Activated naive CD8-positive, alpha-beta T cell treated with anti-CD3 and anti-CD28 coated beads, Interleukin-2, amount 50 U/mL, for 24 hours (primary cell): ENCODE measurements at regions not wholly inside any gene's neighbourhood (a gene's known extent, or its start where the extent isn't known, plus 50 kb on each side); places are given as distances from the start of the nearest gene placed in this dataset.

ENCODE experiments used
- ATAC-seq: fragments of 150-1000 bp; cut with Tn5 transposase; one replicate; pipeline ENCODE4 v1.10.0; 2021
- DNase-seq: peaks from one replicate; pipeline ENCODE4 v3.0.0; 2021
- H3K27ac Mint-ChIP-seq: one replicate; pipeline ENCODE4 v1.8.0; 2021; ENCODE audit warnings: mild to moderate bottlenecking, mixed read lengths
- H3K27me3 Mint-ChIP-seq: one replicate; pipeline ENCODE4 v1.8.0; 2021; ENCODE audit warnings: mixed read lengths
- H3K36me3 Mint-ChIP-seq: one replicate; pipeline ENCODE4 v1.8.0; 2021; ENCODE audit warnings: low read depth, mixed read lengths
- H3K4me1 Mint-ChIP-seq: one replicate; pipeline ENCODE4 v1.8.0; 2021; ENCODE audit warnings: mixed read lengths
- H3K4me3 Mint-ChIP-seq: one replicate; pipeline ENCODE4 v1.8.0; 2021; ENCODE audit warnings: mild to moderate bottlenecking, moderate library complexity, mixed read lengths
- H3K9me3 Mint-ChIP-seq: one replicate; pipeline ENCODE4 v1.8.0; 2021; ENCODE audit warnings: mixed read lengths

DNA sequence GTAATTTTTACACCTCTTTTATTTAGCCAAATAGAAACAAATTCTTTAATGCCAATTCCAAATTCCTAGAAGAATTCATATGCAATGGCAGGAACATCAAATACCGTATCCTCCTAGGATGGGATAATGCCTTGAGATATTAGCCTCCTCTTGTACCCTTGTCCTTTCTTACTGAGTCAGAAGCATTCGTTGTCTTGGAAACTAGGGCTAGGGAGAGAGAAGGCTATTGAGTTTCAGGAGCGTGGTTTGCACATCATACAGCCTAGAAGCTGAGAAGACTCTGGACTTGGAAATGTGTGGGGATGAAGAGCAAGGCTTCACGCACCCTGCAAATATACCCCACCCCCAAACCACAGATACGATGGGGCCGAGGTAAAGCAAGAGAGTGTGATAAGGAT lies 300.7 kb downstream of the SP3 start:
- peaks cover 17% of the 10 kb centered on the region for H3K27me3 Mint-ChIP-seq
- no peaks in the 10 kb centered on the region for H3K4me1 Mint-ChIP-seq
- no peak overlapping the region for H3K27ac Mint-ChIP-seq
- H3K4me3 Mint-ChIP-seq: no peak overlapping the region
- DNase-seq (no peak), ATAC-seq (no peak)
- no peaks in the 10 kb centered on the region for H3K36me3 Mint-ChIP-seq
- no peaks in the 10 kb centered on the region for H3K9me3 Mint-ChIP-seq

DNA sequence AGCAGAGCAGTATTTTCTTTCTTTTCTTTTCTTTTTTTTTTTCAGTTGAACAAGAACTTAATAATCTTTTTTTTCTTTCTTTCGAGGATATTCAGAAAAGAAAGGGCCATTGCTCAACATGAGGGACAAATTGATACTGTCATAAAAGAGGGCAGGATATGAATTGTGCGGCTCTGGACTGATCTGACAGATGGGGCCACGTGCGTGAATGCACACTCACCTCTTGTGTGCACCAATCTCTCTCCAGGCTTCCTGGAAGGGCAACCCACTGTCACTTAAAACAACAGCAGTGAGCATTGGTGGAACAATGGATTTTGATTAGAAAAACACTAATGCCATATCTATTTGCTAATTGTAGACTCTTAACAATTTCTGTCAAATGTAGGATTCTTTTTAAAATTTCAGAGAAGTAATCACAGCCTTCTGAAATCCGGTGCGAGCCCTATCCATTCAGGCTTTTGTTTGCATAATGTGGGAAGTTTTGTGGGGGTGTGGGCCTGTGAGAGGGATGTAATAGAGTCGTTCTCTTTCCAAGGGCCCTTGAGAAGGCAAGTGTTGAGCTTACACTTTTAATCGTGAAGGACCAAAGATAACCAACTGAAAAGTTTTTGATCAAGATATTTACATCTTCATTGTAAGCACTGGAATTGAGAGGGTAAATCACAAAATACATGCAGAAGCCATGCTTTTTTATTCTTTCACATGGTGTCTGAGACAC lies 298.8 kb downstream of the SP3 start:
- no peaks in the 10 kb centered on the region for H3K4me1 Mint-ChIP-seq
- H3K27me3 Mint-ChIP-seq: peaks cover 12% of the 10 kb centered on the region
- ATAC-seq (no peak), DNase-seq (no peak)
- H3K9me3 Mint-ChIP-seq: no peaks in the 10 kb centered on the region
- no peaks in the 10 kb centered on the region for H3K36me3 Mint-ChIP-seq
- no peak overlapping the region for H3K27ac Mint-ChIP-seq
- no peak overlapping the region for H3K4me3 Mint-ChIP-seq

DNA sequence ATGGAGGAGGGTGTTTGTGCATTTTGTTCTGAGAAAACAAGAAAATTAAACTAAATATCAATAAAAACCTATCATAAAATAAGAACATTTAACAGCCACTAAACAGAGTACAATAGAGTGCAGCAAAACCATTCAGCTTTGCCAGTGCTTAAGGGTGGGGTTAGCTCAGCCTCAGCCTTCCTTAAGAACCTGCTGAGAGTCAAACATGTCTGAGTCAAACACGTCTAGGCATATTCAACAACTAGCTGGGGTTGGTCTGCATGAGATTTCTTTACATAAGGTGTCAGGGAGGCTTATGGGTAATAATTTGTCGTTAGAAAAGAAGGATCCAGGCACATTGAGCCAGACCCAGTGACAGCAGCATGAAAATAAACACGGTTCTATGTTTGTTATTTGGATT lies 298.2 kb downstream of the SP3 start:
- Mint-ChIP-seq H3K27ac (no peak overlapping the region), H3K4me3 (no peak overlapping the region), H3K27me3 (peaks cover 15% of the 10 kb centered on the region)

DNA sequence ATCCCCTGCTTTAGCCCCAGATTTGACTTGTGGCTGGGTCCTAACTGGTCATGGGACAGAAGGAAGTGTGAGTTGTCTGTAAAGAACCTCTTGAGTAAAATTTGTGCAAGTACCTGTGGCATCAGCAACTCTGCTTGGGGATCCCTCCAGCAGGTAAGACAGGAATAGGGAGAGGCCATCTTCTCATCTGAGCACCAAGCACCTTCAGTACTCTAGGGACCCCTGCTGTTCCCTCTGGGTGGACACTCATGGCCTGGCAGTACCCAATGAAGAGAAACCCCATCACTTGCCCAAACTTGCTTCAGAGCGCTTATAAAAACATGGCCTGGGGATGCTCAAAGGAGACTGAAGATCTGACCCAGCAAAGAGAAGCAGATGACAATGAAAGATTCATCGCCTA lies 297.8 kb downstream of the SP3 start:
- DNase-seq (no peak), ATAC-seq (no peak)
- peaks cover 15% of the 10 kb centered on the region for H3K27me3 Mint-ChIP-seq
- no peaks in the 10 kb centered on the region for H3K9me3 Mint-ChIP-seq
- H3K4me3 Mint-ChIP-seq: no peak overlapping the region
- H3K36me3 Mint-ChIP-seq: no peaks in the 10 kb centered on the region
- no peaks in the 10 kb centered on the region for H3K4me1 Mint-ChIP-seq
- H3K27ac Mint-ChIP-seq: no peak overlapping the region

More for the DNA sequence above, 298.2 kb downstream of the SP3 start:
- ATAC-seq (no peak), DNase-seq (no peak)
- no peaks in the 10 kb centered on the region for H3K4me1 Mint-ChIP-seq
- H3K9me3 Mint-ChIP-seq: no peaks in the 10 kb centered on the region
- no peaks in the 10 kb centered on the region for H3K36me3 Mint-ChIP-seq

DNA sequence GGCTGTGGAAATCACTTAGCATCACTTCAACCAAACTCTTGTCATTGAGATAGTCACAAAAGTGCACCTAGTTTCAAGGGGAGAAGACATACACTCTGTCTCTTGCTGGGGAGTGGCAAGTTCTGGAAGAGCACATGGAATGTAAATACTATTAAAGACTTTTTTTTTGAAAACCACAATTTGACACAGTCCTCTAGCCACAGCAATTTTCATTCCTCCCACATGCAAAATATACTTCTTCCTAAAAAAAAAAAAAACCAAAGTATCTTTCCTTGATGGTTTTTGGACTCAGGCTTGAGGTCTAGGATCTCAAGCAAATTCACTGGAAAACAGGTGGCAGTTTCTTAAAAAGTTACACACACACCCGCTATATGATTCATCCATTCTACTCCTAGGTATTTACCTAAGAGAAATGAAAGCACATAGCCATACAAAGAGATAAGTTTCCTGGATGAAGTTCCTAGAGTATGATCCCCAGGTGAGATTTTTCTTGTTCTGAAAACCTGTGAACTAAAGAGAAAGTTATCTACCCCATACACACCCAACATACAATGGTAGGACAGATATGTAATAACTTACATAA lies 295.8 kb downstream of the SP3 start:
- Mint-ChIP-seq H3K4me1 (no peaks in the 10 kb centered on the region), H3K27me3 (peaks cover 6% of the 10 kb centered on the region), H3K4me3 (no peak overlapping the region), H3K36me3 (no peaks in the 10 kb centered on the region), H3K27ac (no peak overlapping the region), H3K9me3 (no peaks in the 10 kb centered on the region)
- ATAC-seq: no peak
- DNase-seq: no peak

DNA sequence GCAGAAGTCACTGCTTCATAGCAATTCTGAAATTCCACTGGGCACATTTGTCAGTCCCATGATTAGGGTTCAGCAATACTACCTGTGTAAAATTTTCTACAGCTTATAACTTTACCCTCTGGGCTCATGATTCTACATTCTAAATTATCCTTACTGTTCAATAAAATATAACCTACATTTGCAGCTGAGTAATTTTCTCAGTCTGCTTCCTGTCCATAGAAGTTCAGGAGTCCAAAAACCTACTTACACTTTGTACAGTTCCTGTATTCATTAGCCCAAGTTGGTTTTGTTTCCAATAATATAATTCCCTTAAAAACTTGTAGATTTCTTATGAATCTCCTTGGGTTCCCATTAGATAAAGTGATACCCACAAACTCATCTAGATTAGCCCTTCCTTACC lies 295.3 kb downstream of the SP3 start:
- H3K27ac Mint-ChIP-seq: no peak overlapping the region
- H3K4me3 Mint-ChIP-seq: no peak overlapping the region
- no peak for DNase-seq
- no peaks in the 10 kb centered on the region for H3K9me3 Mint-ChIP-seq
- peaks cover 8% of the 10 kb centered on the region for H3K27me3 Mint-ChIP-seq
- H3K4me1 Mint-ChIP-seq: no peaks in the 10 kb centered on the region
- no peak for ATAC-seq
- no peaks in the 10 kb centered on the region for H3K36me3 Mint-ChIP-seq

DNA sequence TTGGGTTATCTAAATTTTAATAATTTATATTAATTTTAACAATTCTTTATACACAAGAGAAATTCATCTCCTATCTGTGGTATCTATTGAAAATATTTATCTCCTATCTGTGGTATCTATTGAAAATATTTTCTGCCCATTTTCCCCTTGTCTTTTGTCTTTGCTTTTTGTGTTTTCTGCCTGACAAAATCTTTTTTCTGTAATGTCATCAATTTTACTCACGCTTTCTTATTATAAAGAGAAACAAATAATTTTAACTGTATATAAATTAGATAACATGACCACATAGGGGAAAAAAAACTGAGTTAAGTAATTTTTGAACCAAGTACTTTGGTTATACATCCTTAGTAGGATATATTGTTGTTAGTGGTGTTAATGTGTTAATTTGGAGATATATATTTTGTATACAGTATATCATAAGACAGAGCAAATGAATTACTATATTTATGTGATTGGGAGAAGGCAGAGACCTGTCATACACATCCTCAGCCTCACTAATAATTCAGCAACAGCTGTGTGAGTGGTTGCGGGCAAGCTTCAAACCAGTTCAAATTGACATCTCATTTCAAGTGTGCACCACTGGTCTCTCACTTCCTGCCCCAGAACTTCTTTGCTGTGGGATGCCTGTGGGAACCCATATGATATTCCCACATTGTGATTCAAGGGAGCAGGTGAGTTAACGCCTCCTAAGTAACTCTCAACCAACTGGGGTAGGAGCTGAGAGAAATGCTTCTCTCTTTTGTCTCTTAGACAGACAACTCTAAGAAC lies 292.4 kb downstream of the SP3 start:
- ATAC-seq: no peak
- Mint-ChIP-seq H3K27me3 (peaks cover 20% of the 10 kb centered on the region), H3K27ac (no peak overlapping the region), H3K9me3 (no peaks in the 10 kb centered on the region), H3K4me3 (no peak overlapping the region), H3K36me3 (no peaks in the 10 kb centered on the region), H3K4me1 (peaks cover 4% of the 10 kb centered on the region)
- DNase-seq: no peak

DNA sequence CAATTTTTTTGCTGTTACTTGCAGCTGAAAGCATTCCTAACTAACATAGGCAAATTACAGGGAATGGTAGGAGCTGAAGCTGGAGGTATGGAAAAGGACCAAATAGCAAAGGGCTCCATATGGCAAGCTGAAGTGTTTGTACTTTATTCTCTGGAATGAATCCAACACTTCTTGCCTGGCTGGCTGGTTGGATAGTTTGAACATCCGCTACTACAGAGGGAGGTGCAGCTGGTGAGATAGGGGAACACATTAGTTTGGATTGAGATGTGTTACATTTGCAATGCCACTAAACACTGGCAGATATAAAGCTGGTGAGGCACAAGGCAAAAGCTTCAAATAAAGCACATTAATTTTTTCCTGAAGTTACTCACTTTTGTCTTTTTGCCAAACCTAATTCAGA lies 291.5 kb downstream of the SP3 start:
- Mint-ChIP-seq H3K4me1 (peaks cover 4% of the 10 kb centered on the region), H3K27ac (no peak overlapping the region), H3K27me3 (peaks cover 22% of the 10 kb centered on the region), H3K9me3 (no peaks in the 10 kb centered on the region), H3K4me3 (no peak overlapping the region), H3K36me3 (no peaks in the 10 kb centered on the region)
- no peak for ATAC-seq
- DNase-seq: no peak

DNA sequence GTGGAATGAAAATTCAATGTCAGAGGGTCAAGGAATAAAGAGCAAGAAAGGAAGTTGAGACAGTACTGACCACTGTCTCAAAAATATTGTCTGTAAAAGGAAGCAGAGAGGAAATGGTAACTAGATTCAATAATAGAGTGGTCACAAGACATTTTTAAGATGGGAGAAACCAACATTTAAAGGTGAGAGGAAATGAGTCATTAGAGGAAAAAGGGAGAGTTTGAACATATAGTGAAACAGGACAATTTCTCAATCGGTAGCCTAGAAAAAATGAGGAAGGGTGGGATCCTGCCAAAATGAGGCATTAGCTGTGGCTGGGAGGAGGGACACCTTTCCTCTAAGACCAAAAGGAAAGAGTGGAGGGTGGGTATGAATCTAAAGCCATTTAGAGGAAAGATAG lies 288.5 kb downstream of the SP3 start:
- peaks cover 9% of the 10 kb centered on the region for H3K9me3 Mint-ChIP-seq
- peaks cover 4% of the 10 kb centered on the region for H3K4me1 Mint-ChIP-seq
- ATAC-seq (no peak), DNase-seq (no peak)
- H3K27ac Mint-ChIP-seq: no peak overlapping the region
- peaks cover 23% of the 10 kb centered on the region for H3K27me3 Mint-ChIP-seq
- H3K4me3 Mint-ChIP-seq: no peak overlapping the region
- H3K36me3 Mint-ChIP-seq: no peaks in the 10 kb centered on the region

DNA sequence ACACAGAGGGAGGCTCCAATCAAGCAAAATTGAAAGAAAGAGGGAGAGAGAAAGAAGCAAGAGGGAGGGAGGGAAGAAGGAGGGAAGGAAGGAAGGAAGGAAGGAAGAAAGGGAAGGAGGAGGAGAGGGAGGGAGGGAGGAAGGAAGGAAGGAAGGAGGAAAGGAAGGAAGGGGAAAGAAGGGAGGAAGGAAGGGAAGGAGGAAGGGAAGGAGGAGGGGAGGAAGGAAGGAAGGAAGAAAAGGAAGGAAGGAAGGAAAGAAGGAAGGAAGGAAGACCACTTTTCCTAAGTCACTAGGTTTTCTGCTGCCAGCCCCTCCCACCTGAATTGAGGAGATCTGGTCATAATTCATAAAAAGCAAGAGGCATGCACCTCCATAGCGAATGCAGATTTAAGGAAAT lies 287.0 kb downstream of the SP3 start:
- H3K4me3 Mint-ChIP-seq: no peak overlapping the region
- H3K27me3 Mint-ChIP-seq: peaks cover 23% of the 10 kb centered on the region

DNA sequence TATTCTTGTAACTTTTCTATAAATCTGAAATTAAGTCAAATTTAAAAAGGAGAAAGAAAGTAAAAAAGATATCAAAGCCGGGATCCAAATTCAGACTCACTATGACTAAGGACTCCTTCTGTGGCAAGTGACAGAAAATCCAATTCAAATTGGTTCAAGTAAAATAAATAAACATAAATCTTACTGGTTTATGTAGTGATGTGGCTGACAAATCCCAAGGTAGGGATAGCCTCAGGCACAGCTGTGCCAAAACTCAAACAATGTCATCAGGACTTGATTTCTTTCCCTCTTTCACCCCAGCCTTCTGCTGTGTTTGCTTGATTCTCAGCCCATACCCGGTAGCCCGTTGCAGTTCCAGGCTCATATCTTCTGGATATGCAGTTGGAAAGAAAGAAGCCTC lies 284.6 kb downstream of the SP3 start:
- Mint-ChIP-seq H3K27ac (no peak overlapping the region), H3K27me3 (peaks cover 15% of the 10 kb centered on the region), H3K9me3 (peaks cover 12% of the 10 kb centered on the region), H3K4me1 (peaks cover 4% of the 10 kb centered on the region), H3K36me3 (no peaks in the 10 kb centered on the region), H3K4me3 (no peak overlapping the region)
- DNase-seq: no peak
- no peak for ATAC-seq

More for the DNA sequence above, 287.0 kb downstream of the SP3 start:
- Mint-ChIP-seq H3K4me1 (peaks cover 4% of the 10 kb centered on the region), H3K36me3 (no peaks in the 10 kb centered on the region), H3K27ac (no peak overlapping the region), H3K9me3 (peaks cover 12% of the 10 kb centered on the region)
- no peak for DNase-seq
- no peak for ATAC-seq

DNA sequence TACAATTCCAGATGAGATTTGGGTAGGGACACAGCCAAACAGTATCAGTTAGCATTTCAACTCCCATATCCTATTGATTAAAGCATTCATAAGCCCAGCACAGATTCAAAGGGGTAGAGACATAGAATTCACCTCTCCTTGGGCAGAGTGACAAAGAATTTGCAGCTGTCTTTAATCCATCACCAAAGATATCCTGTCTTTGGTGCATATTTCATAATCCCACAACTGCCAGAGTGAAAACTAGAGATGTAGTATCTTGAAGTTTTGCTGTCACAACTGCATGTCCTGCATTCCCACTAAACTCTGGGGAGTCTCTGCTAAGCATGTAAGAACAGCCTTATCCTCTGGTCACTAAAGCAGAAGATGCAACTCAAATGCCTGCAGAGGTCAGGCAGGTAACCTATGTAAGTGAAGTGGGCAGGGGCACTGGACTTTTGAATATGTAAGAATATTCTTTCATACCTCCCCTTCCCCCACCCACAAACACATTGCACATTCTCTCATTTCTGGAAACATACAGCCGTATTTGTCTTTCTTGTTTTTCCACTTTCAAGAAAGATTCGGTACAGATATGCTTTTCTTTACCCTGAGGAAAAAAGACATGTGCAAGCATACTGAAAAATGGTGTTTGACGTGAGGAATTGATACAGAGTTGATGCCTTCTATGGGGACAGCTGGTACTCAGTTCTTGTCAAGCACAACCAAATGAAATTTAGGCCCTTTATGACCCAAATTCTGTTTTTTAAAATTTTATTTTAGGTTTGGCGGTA lies 283.1 kb downstream of the SP3 start:
- H3K9me3 Mint-ChIP-seq: peaks cover 12% of the 10 kb centered on the region
- no peak for ATAC-seq
- H3K36me3 Mint-ChIP-seq: no peaks in the 10 kb centered on the region
- no peaks in the 10 kb centered on the region for H3K4me1 Mint-ChIP-seq
- peaks cover 8% of the 10 kb centered on the region for H3K27me3 Mint-ChIP-seq
- no peak overlapping the region for H3K27ac Mint-ChIP-seq
- H3K4me3 Mint-ChIP-seq: no peak overlapping the region
- no peak for DNase-seq

DNA sequence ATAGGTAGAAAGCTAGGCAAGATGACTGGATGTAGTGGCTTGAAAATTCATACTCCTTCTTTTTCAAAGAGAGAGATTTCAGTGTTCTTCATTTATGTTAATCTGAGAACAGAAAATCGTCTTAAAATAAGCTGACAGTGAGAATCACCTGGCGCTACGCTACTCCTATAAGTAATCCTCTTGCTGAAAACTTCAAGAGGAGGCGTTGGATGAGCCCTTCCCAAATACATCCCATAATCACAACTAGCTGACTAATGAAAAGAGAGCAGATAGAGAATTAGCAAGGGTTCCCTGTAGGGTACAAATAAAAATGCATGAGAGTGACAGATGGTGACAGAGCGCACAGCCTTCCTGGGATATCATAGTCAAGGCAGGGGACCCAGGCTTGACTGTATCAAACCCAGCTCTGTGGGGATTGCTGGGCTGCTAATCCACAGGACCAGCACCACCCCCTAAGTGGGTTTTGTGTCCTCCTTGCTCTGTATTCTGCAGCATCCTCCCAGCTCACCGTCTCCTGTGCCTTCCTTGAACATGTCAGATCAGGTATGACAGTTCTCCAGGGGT lies 280.2 kb downstream of the SP3 start:
- no peak for DNase-seq
- Mint-ChIP-seq H3K27ac (no peak overlapping the region), H3K27me3 (peaks cover 2% of the 10 kb centered on the region), H3K9me3 (peaks cover 12% of the 10 kb centered on the region), H3K4me3 (no peak overlapping the region), H3K36me3 (no peaks in the 10 kb centered on the region), H3K4me1 (no peaks in the 10 kb centered on the region)
- no peak for ATAC-seq

DNA sequence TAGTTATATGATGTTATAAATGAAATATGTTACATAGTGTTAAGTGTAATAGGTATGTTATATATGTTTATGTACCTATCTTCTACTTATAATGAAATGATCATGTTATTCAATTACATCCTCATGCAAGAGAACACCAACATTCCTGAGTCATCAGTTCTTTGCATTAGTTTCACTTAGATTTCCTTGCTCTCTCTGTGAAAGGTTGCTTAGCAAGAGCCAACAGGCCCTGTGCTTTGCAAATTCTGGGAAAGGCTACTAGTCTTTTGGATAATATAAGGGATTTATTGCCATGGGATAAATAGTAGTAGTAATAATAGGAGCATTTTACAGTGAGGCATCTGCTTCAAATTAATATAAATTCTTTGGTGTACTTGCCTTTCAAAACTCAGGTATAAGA lies 274.8 kb downstream of the SP3 start:
- H3K27me3 Mint-ChIP-seq: peaks cover 3% of the 10 kb centered on the region
- H3K4me3 Mint-ChIP-seq: no peak overlapping the region
- ATAC-seq: no peak
- no peaks in the 10 kb centered on the region for H3K36me3 Mint-ChIP-seq
- no peak for DNase-seq
- no peak overlapping the region for H3K27ac Mint-ChIP-seq
- H3K9me3 Mint-ChIP-seq: peaks cover 3% of the 10 kb centered on the region
- H3K4me1 Mint-ChIP-seq: no peaks in the 10 kb centered on the region
